Loucy (cell line): ENCODE measurements at regions not wholly inside any gene's neighbourhood (a gene's known extent, or its start where the extent isn't known, plus 50 kb on each side); places are given as distances from the start of the nearest gene placed in this dataset.

ENCODE experiments used
- H2AFZ ChIP-seq: fragments of 200-600 bp; sonication (generic); 2 replicates; pipeline ENCODE4 v1.6.0; 2016; ENCODE audit warnings: antibody characterized with exemption, mild to moderate bottlenecking, low read length, moderate library complexity
- H3F3A ChIP-seq: fragments of 200-600 bp; 2 replicates; pipeline ENCODE4 v1.6.0; 2016; ENCODE audit warnings: antibody characterized with exemption, low read depth, mild to moderate bottlenecking
- H3K27me3 ChIP-seq: fragments of 200-600 bp; sonication (generic); 2 replicates; pipeline ENCODE4 v1.6.1; 2014; ENCODE audit warnings: low read length, mild to moderate bottlenecking; ENCODE audit not compliant: insufficient read depth, poor library complexity, severe bottlenecking
- H3K36me3 ChIP-seq: fragments of 200-600 bp; sonication (generic); 2 replicates; pipeline ENCODE4 v1.6.1; 2016; ENCODE audit warnings: low read length; ENCODE audit not compliant: insufficient read depth
- H3K4me1 ChIP-seq: fragments of 200-600 bp; sonication (generic); 2 replicates; pipeline ENCODE4 v1.5.1; 2014; ENCODE audit warnings: low read length, mild to moderate bottlenecking; ENCODE audit not compliant: insufficient read depth, poor library complexity, severe bottlenecking
- H3K4me2 ChIP-seq: fragments of 200-600 bp; sonication (generic); 2 replicates; pipeline ENCODE4 v1.6.0; 2014; ENCODE audit warnings: antibody characterized with exemption, low read length, low read depth, mild to moderate bottlenecking; ENCODE audit not compliant: poor library complexity, severe bottlenecking
- H3K4me3 ChIP-seq: fragments of 200-600 bp; sonication (generic); 2 replicates; pipeline ENCODE4 v1.5.1; 2014; ENCODE audit warnings: low read length, mild to moderate bottlenecking, mixed read lengths; ENCODE audit not compliant: poor library complexity, severe bottlenecking
- H3K79me2 ChIP-seq: fragments of 200-600 bp; sonication (generic); 2 replicates; pipeline ENCODE4 v1.6.1; 2014; ENCODE audit warnings: low read length; ENCODE audit not compliant: insufficient read depth
- H3K9ac ChIP-seq: fragments of 200-600 bp; sonication (generic); 2 replicates; pipeline ENCODE4 v1.6.0; 2014; ENCODE audit warnings: mild to moderate bottlenecking, low read depth, low read length, moderate library complexity; ENCODE audit not compliant: poor library complexity, severe bottlenecking
- H3K9me2 ChIP-seq: fragments of 200-600 bp; sonication (generic); replicated peaks from 2 replicates; pipeline ENCODE4 v1.6.1; 2016; ENCODE audit warnings: low read depth, low read length, mixed read lengths
- H3K9me3 ChIP-seq: fragments of 200-600 bp; sonication (generic); 2 replicates; pipeline ENCODE4 v1.6.1; 2014; ENCODE audit warnings: mild to moderate bottlenecking, antibody characterized with exemption, low read length, low read depth; ENCODE audit not compliant: insufficient read depth
- H4K20me1 ChIP-seq: fragments of 200-600 bp; sonication (generic); 2 replicates; pipeline ENCODE4 v1.6.0; 2014; ENCODE audit warnings: antibody characterized with exemption, low read length, mild to moderate bottlenecking; ENCODE audit not compliant: insufficient read depth, poor library complexity, severe bottlenecking
- EZH2phosphoT487 ChIP-seq: fragments of 200-600 bp; IDR thresholded peaks from 2 replicates; pipeline ENCODE4 v1.6.1; 2018; ENCODE audit warnings: antibody characterized with exemption, mild to moderate bottlenecking, moderate library complexity, borderline replicate concordance
- TF ChIP-seq, protein P1 (sequence below): fragments of 200-600 bp; sonication (generic); conservative IDR thresholded peaks from 2 replicates; pipeline ENCODE4 v1.5.1; 2014; ENCODE audit warnings: mild to moderate bottlenecking, antibody characterized with exemption, low read length

DNA sequence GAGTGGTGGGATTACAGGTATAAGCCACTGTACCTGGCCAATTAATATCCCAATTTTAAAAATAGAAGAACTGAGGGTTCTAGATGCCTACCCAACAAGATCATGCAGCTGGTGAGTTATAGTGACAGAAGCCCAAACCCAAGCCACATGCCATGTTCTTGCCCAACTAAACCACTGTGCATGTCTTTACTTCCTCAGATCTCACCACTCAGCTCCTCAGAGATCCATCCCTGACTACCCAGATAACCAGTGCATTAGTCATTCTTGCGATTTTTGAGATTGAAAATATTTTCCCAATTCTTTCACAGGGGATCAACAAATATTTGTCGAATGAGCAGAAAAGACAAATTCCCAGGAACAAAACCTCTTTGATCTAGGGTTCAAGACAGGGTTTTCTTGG, 303.1 kb downstream of the CBLN1 start:
- Histone ChIP-seq H3K9me2 (no peaks in the 10 kb centered on the region), H3K36me3 (no peaks in the 10 kb centered on the region), H3K27me3 (no peaks in the 10 kb centered on the region), H3K4me2 (no peak overlapping the region), H3K4me3 (no peak overlapping the region), H4K20me1 (no peaks in the 10 kb centered on the region), H3K4me1 (no peaks in the 10 kb centered on the region), H3F3A (no peaks in the 10 kb centered on the region), H3K9ac (no peak overlapping the region), H3K79me2 (no peaks in the 10 kb centered on the region), H3K9me3 (no peaks in the 10 kb centered on the region; the same call in 1 of the 2 replicates), H2AFZ (no peak overlapping the region)
- TF ChIP-seq, protein P1, sequence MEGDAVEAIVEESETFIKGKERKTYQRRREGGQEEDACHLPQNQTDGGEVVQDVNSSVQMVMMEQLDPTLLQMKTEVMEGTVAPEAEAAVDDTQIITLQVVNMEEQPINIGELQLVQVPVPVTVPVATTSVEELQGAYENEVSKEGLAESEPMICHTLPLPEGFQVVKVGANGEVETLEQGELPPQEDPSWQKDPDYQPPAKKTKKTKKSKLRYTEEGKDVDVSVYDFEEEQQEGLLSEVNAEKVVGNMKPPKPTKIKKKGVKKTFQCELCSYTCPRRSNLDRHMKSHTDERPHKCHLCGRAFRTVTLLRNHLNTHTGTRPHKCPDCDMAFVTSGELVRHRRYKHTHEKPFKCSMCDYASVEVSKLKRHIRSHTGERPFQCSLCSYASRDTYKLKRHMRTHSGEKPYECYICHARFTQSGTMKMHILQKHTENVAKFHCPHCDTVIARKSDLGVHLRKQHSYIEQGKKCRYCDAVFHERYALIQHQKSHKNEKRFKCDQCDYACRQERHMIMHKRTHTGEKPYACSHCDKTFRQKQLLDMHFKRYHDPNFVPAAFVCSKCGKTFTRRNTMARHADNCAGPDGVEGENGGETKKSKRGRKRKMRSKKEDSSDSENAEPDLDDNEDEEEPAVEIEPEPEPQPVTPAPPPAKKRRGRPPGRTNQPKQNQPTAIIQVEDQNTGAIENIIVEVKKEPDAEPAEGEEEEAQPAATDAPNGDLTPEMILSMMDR = no peak
- no peak for TF ChIP-seq EZH2phosphoT487

DNA sequence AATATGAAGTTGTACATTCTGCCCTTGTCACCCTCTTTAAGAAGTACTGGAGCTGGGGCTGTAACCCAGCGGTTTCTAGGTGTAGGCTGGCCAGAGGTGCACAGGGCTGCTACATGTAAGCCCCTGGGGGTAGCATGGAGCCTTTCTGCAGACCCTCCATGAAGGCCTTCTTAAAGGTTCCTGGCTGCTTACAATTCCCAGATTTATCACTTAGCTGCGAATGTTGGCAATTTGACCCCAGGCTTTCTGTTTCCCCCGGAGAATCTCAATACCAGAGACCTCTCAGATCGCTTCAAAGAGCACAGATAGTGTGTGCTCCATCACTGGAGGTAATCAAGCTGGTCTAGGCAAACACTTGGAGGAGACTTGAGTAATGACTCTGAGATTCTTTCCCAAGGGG, 309.4 kb downstream of the CBLN1 start:
- Histone ChIP-seq H4K20me1 (no peaks in the 10 kb centered on the region), H2AFZ (no peak overlapping the region), H3K4me3 (no peak overlapping the region), H3K9me3 (no peaks in the 10 kb centered on the region; the same call in 1 of the 2 replicates), H3K4me1 (no peaks in the 10 kb centered on the region), H3K27me3 (no peaks in the 10 kb centered on the region), H3K4me2 (no peak overlapping the region), H3F3A (no peaks in the 10 kb centered on the region), H3K9ac (no peak overlapping the region), H3K36me3 (no peaks in the 10 kb centered on the region), H3K79me2 (no peaks in the 10 kb centered on the region), H3K9me2 (no peaks in the 10 kb centered on the region)
- TF ChIP-seq EZH2phosphoT487 = no peak
- TF ChIP-seq, protein P1 = no peak

DNA sequence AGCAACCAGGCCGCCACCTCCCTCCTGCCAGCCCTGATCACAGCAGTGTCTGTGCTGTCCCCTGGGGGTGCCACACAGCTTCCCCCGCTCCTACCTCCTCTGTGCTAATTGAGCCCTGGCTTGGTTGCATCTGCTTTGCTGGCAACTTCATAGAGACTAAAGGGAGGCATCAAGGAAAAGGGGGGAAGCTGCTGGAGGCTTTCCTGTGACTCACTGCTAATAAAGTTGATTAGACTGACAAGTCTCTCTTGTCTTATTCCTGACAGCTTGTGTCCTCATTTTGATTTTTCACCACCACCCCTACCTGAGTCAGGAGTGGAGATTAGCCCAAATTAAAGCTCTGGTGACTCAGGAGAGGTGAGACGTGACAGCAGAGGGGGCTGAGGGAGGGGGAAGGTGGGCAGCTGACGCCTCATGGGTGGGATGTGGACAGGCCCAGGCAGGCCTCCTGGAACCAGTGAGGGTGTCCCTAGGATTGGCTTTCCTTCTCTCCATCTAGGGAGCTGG, 310.0 kb downstream of the CBLN1 start:
- Histone ChIP-seq H4K20me1 (no peaks in the 10 kb centered on the region), H3K9ac (no peak overlapping the region), H3K4me2 (no peak overlapping the region), H2AFZ (no peak overlapping the region), H3K27me3 (no peaks in the 10 kb centered on the region), H3K9me2 (no peaks in the 10 kb centered on the region), H3K4me1 (no peaks in the 10 kb centered on the region), H3K9me3 (no peaks in the 10 kb centered on the region; the same call in 1 of the 2 replicates), H3F3A (no peaks in the 10 kb centered on the region), H3K4me3 (no peak overlapping the region), H3K79me2 (no peaks in the 10 kb centered on the region), H3K36me3 (no peaks in the 10 kb centered on the region)
- no peak for TF ChIP-seq EZH2phosphoT487
- TF ChIP-seq, protein P1 = no peak
